ENCODE measurements at regions not wholly inside any gene's neighbourhood (a gene's known extent, or its start where the extent isn't known, plus 50 kb on each side); places are given as distances from the start of the nearest gene placed in this dataset.

GRCh38 chr18:60508108-60508507, 135.5 kb upstream of the MC4R start:
- POLR2A ChIA-PET = no interaction called here
- H3K9me3 ChIP-seq = no peaks in the 10 kb centered on the region
- WGBS (ENCODE audit: missing lambda C conversion rate) = 16% methylated on average over 2 of the region's 2 CpGs
- H3K4me3 ChIP-seq = no peak overlapping the region
- H3K27ac ChIP-seq = no peak overlapping the region
- H3K4me1 ChIP-seq = no peaks in the 10 kb centered on the region
- no peak overlapping the region for H3K4me2 ChIP-seq
- no peak for DNase-seq (ENCODE audit: low read depth in 1 of 2, low spot score in 1 of 2)
- TF ChIP-seq MAZ (IDR thresholded peaks at IDR 0.05; ENCODE audit: borderline replicate concordance, low read depth, low read length) = no peak
- TF ChIP-seq REST (IDR thresholded peaks at IDR 0.05) = no peak
- no peak for TF ChIP-seq HEYL (CRISPR knock-in tag; IDR thresholded peaks at IDR 0.05)
- TF ChIP-seq ZC3H11A (IDR thresholded peaks at IDR 0.05) = no peak
- TF ChIP-seq HDAC2 (IDR thresholded peaks at IDR 0.05) = no peak
- no peak for FAIRE-seq
- ATAC-seq = no peak
- CTCF ChIA-PET = no interaction called here

GRCh38 chr18:60534538-60534937, 162.0 kb upstream of the MC4R start:
- no peaks in the 10 kb centered on the region for H3K9me3 ChIP-seq
- POLR2A ChIA-PET = no interaction called here
- DNase-seq (ENCODE audit: low read depth in 1 of 2, low spot score in 1 of 2) = no peak
- no peak overlapping the region for H3K27ac ChIP-seq
- CTCF ChIA-PET = interaction anchor here (1.0 to 1.8 kb wide), 2 partner anchors 15 to 546 kb away, joined by 4 to 5 read pairs; no protein-coding TSS in a partner anchor
- 89% methylated on average over 1 of the region's 1 CpG for WGBS (ENCODE audit: missing lambda C conversion rate)
- H3K4me2 ChIP-seq = no peak overlapping the region
- no peak for ATAC-seq
- H3K4me3 ChIP-seq = no peak overlapping the region
- FAIRE-seq = no peak
- no peaks in the 10 kb centered on the region for H3K4me1 ChIP-seq
- TF ChIP-seq HDAC2 (IDR thresholded peaks at IDR 0.05) (no peak), CBX2 (IDR thresholded peaks at IDR 0.05; ENCODE audit: borderline replicate concordance, low read depth) (no peak)

DNA sequence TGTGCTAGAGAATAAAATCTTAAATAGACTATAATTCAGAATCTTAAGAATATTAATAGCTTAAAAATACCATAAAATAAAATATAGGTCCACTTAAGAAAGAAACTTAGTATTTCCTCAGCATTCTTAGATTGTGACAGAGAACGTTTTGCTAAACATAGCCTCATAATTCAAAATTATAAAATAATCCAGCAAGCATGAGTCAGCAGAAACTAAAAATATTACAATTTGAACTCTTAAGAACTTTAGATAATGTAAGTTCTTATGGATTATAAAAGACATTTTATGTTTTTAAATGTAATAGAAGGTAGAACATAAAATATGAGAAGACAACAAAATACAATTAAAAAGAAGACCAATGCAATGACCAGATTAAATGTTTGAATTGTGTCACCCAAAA, 164.5 kb upstream of the MC4R start:
- Histone ChIP-seq H3K4me2 (no peak overlapping the region), H3K27ac (no peak overlapping the region), H3K9me3 (no peaks in the 10 kb centered on the region), H3K4me1 (no peaks in the 10 kb centered on the region), H3K4me3 (no peak overlapping the region)
- TF ChIP-seq HMGXB4 (CRISPR knock-in tag; IDR thresholded peaks at IDR 0.05; ENCODE audit: borderline replicate concordance) (no peak), HOXB5 (CRISPR knock-in tag; IDR thresholded peaks at IDR 0.05) (no peak), MAFK (IDR thresholded peaks at IDR 0.05; ENCODE audit: partially characterized antibody) (peak; percentile 54)
- WGBS (ENCODE audit: missing lambda C conversion rate) = 31% methylated on average over 1 of the region's 1 CpG
- CTCF ChIA-PET = no interaction called here
- DNase-seq (ENCODE audit: low read depth in 1 of 2, low spot score in 1 of 2) (no peak), ATAC-seq (no peak), FAIRE-seq (no peak)
- POLR2A ChIA-PET = no interaction called here

DNA sequence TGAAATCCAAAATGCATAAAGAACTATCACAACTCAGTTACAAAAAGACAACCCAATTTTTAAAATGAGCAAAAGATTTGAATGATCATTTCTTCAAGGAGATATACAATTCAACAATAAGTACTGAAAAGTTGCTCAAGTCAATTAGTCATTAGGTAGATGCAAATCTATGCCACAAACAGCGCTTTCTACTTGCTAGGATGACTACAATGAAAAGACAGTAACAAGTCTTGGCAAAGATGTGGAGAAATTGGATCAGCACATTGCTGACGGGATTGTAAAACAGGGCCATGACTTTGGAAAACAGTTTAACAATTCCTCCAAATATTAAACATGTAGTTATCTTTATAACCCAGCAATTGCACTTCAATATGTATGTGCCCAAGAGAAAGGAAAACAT, 166.3 kb upstream of the MC4R start:
- FAIRE-seq (no peak), ATAC-seq (no peak), DNase-seq (ENCODE audit: low read depth in 1 of 2, low spot score in 1 of 2) (no peak)
- Histone ChIP-seq H3K4me1 (no peaks in the 10 kb centered on the region), H3K4me3 (no peak overlapping the region), H3K9me3 (no peaks in the 10 kb centered on the region), H3K27ac (no peak overlapping the region), H3K4me2 (no peak overlapping the region)
- ChIA-PET POLR2A (no interaction called here), CTCF (no interaction called here)
- WGBS (ENCODE audit: missing lambda C conversion rate) = 69% methylated on average over 2 of the region's 2 CpGs
- TF ChIP-seq REST (IDR thresholded peaks at IDR 0.05) (no peak), PBX3 (IDR thresholded peaks at IDR 0.05) (no peak), PHF8 (IDR thresholded peaks at IDR 0.05; ENCODE audit: borderline replicate concordance, low read depth) (no peak), EP300 (IDR thresholded peaks at IDR 0.05) (no peak), NPAS2 (CRISPR knock-in tag; IDR thresholded peaks at IDR 0.05; ENCODE audit: borderline replicate concordance) (no peak), RCOR1 (IDR thresholded peaks at IDR 0.05; ENCODE audit: low read depth, low read length) (no peak), CHD4 (IDR thresholded peaks at IDR 0.05; ENCODE audit: borderline replicate concordance) (no peak), SMC3 (IDR thresholded peaks at IDR 0.05) (no peak), HOXB13 (CRISPR knock-in tag; IDR thresholded peaks at IDR 0.05; ENCODE audit: low read depth) (no peak), ZC3H11A (IDR thresholded peaks at IDR 0.05) (no peak), RNF2 (IDR thresholded peaks at IDR 0.05; ENCODE audit: borderline replicate concordance, low read depth) (no peak), MAFK (IDR thresholded peaks at IDR 0.05; ENCODE audit: partially characterized antibody) (no peak)
- TF ChIP-seq, protein P1, sequence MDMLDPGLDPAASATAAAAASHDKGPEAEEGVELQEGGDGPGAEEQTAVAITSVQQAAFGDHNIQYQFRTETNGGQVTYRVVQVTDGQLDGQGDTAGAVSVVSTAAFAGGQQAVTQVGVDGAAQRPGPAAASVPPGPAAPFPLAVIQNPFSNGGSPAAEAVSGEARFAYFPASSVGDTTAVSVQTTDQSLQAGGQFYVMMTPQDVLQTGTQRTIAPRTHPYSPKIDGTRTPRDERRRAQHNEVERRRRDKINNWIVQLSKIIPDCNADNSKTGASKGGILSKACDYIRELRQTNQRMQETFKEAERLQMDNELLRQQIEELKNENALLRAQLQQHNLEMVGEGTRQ (IDR thresholded peaks at IDR 0.05) = no peak
